Ovary (tissue), 7 donors: ENCODE measurements at regions not wholly inside any gene's neighbourhood (a gene's known extent, or its start where the extent isn't known, plus 50 kb on each side); places are given as distances from the start of the nearest gene placed in this dataset.
"Not testable (repeated sequence)": the region's sequence is repeated elsewhere in the genome, so short reads cannot be mapped to it uniquely, and the experiment has no call there.

Experiments
- DNase-seq, 5 donors: peaks; one replicate each; pipeline ENCODE4 v3.0.0-alpha.2; 2019 to 2020
- H3K27ac ChIP-seq, 2 donors: fragments of 200-600 bp; one replicate each; pipeline versions ENCODE4 v1.5.1 to v1.8.0; 2019 to 2022
- H3K27me3 ChIP-seq: fragments of 200-600 bp; one replicate; pipeline ENCODE4 v1.8.0; 2022
- H3K36me3 ChIP-seq: fragments of 200-600 bp; sonication (generic); one replicate; pipeline ENCODE4 v1.5.1; 2019
- H3K4me1 ChIP-seq: one replicate; pipeline ENCODE4 v1.8.1; 2013; ENCODE audit warnings: mild to moderate bottlenecking, moderate library complexity; ENCODE audit not compliant: insufficient read depth
- H3K4me3 ChIP-seq: fragments of 200-600 bp; sonication (generic); one replicate; pipeline ENCODE4 v1.5.1; 2017
- H3K9me3 ChIP-seq, 2 donors: fragments of 200-600 bp in 1 of 2; sonication (generic) in 1 of 2; one replicate each; pipeline versions ENCODE4 v1.5.1 to v1.8.1; 2013 to 2019; ENCODE audit warnings: mild to moderate bottlenecking in 1 of 2, moderate library complexity in 1 of 2
- EP300 ChIP-seq: sonication (generic); formaldehyde crosslinking; IDR thresholded peaks from one replicate; pipeline ENCODE4 v1.6.1; 2017; ENCODE audit warnings: antibody characterized with exemption
- POLR2A ChIP-seq: fragments of 450-650 bp; IDR thresholded peaks from one replicate; pipeline ENCODE4 v1.6.1; 2017; ENCODE audit warnings: antibody characterized with exemption, mild to moderate bottlenecking, moderate library complexity
- WGBS, 3 donors: extraction: QIAGEN DNeasy Blood & Tissue Kit in 1 of 3; methylation state at CpG; one replicate each; pipeline versions ENCODE4 v1.1.5 to v1.1.7; 2013 to 2017; 5-methylcytosine and 5-hydroxymethylcytosine counted together
- intact Hi-C, 4 donors: fragments of 100-400 bp; cut with DNase I; formaldehyde crosslinking; loops; one replicate each; pipeline versions ENCODE4 v1.11.0 to v1.15.1; 2022 to 2023
- TF ChIP-seq, protein P1 (sequence below), 3 donors: fragments of 450-650 bp in 2 of 3; fragments of 200-600 bp in 1 of 3; IDR thresholded peaks; one replicate each; pipeline versions ENCODE4 v1.5.1 to v1.8.0; 2016 to 2022; ENCODE audit warnings: antibody characterized with exemption in 3 of 3, mild to moderate bottlenecking in 1 of 3
- donor health status: DM: no; HTN: no; CAD: no; lungs with moderate emphysema.
- donor health status: DM: no; HTN: no; CAD: no.
- donor health status: Bipolar disorder and iron deficiency.
- donor health status: DM: no; HTN: no; CAD: no.
- donor health status: DM: yes; HTN: yes; CAD: no.

DNA sequence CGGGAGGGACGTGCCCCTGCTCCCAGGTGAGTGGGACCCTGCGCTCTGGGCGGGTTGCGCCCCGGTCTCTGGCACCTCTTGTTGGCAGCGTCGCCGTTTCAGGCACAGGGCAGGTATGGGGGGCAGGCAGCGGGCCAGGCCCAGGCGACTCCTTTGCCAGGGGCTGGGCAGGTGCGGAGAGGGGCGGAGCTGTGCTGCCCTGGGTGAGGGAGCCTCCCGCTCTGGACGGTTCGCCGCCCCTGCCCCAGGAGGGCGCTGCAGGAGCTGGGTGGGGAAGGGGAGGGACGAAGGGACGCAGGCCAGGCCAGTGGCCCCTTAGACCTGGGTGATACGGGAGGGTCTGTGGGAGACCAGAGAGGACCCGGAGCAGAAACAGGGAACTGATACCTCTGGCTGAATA, 663.9 kb upstream of the DEFB115 start:
- no peaks in the 10 kb centered on the region for H3K27me3 ChIP-seq
- H3K9me3 ChIP-seq = no peaks in the 10 kb centered on the region
- no peaks in the 10 kb centered on the region for H3K4me1 ChIP-seq
- H3K36me3 ChIP-seq = no peaks in the 10 kb centered on the region
- TF ChIP-seq EP300 (no peak), POLR2A (no peak)
- TF ChIP-seq, protein P1, sequence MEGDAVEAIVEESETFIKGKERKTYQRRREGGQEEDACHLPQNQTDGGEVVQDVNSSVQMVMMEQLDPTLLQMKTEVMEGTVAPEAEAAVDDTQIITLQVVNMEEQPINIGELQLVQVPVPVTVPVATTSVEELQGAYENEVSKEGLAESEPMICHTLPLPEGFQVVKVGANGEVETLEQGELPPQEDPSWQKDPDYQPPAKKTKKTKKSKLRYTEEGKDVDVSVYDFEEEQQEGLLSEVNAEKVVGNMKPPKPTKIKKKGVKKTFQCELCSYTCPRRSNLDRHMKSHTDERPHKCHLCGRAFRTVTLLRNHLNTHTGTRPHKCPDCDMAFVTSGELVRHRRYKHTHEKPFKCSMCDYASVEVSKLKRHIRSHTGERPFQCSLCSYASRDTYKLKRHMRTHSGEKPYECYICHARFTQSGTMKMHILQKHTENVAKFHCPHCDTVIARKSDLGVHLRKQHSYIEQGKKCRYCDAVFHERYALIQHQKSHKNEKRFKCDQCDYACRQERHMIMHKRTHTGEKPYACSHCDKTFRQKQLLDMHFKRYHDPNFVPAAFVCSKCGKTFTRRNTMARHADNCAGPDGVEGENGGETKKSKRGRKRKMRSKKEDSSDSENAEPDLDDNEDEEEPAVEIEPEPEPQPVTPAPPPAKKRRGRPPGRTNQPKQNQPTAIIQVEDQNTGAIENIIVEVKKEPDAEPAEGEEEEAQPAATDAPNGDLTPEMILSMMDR (IDR thresholded peaks at IDR 0.05) = no peak
- no peak for DNase-seq
- H3K4me3 ChIP-seq = no peak overlapping the region
- WGBS, 3 donors = 72 to 85% (median 75%) methylated on average over 22 of the region's 22 CpGs
- intact Hi-C loops = no loop called here
- no peak overlapping the region for H3K27ac ChIP-seq

DNA sequence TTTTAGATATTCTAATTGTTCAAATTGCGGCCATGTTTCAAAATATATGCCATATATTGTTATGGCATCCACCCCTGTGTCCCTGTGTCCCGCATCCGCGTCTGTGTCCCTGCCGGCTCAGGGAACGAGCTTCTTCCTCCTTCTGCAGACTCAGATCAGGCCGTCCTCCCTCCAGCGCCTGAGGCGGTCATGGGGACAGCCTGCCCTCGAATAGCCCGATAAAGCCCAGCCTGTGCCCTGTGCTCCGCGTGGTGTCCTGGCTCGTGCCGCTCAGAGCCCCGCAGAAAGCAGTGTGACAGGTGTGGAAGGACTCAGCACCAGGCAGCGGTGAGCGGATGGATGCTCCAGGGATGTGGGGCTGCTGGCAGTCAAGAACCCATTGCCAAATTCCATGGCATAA, 663.4 kb upstream of the DEFB115 start:
- Histone ChIP-seq H3K27me3 (no peaks in the 10 kb centered on the region), H3K4me1 (no peaks in the 10 kb centered on the region), H3K9me3 (no peaks in the 10 kb centered on the region), H3K27ac (no peak overlapping the region), H3K4me3 (no peak overlapping the region), H3K36me3 (no peaks in the 10 kb centered on the region)
- WGBS, 3 donors = 84 to 93% (median 87%) methylated on average over 17 to 18 of the region's 18 CpGs
- intact Hi-C loops = no loop called here
- TF ChIP-seq, protein P1 (IDR thresholded peaks at IDR 0.05) = no peak
- TF ChIP-seq EP300 (no peak), POLR2A (no peak)
- no peak for DNase-seq

- no peak overlapping the region for H3K27ac ChIP-seq
- no peak for DNase-seq
- H3K27me3 ChIP-seq = no peaks in the 10 kb centered on the region
- no peaks in the 10 kb centered on the region for H3K9me3 ChIP-seq
- H3K36me3 ChIP-seq = no peaks in the 10 kb centered on the region
- no peak overlapping the region for H3K4me3 ChIP-seq
- 80 to 91% (median 84%) methylated on average over 3 of the region's 3 CpGs for WGBS, 3 donors
- H3K4me1 ChIP-seq = no peaks in the 10 kb centered on the region
- no peak for TF ChIP-seq EP300
- TF ChIP-seq POLR2A = no peak
- TF ChIP-seq, protein P1 (IDR thresholded peaks at IDR 0.05) = no peak
- intact Hi-C loops = no loop called here
These were observed 661.8 kb upstream of the DEFB115 start for GRCh38 chr20:30595698-30596097.

DNA sequence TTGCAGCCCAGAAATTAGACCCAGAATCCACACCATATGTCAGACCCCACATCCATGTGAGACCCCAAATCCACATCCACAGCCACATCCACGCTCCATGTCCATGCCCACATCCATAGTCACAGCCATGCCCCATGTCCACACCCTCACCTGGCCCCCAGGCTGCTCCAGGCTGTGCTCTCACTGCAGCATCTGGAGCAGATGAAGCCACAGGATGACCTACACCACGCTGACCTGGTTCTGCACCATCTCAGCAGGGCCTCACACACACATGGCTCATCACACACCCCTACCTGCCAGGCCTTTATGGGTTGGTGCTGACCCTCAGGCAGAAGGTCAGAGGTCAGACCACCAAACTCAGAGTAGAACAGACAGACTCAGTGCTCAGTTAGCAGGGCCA, 660.0 kb upstream of the DEFB115 start:
- H3K27me3 ChIP-seq, H3K4me3 ChIP-seq, intact Hi-C loops, DNase-seq, H3K9me3 ChIP-seq, H3K4me1 ChIP-seq, H3K27ac ChIP-seq, H3K36me3 ChIP-seq: not testable (repeated sequence)
- WGBS, 3 donors = 40 to 51% (median 42%) methylated on average over 2 of the region's 2 CpGs

DNA sequence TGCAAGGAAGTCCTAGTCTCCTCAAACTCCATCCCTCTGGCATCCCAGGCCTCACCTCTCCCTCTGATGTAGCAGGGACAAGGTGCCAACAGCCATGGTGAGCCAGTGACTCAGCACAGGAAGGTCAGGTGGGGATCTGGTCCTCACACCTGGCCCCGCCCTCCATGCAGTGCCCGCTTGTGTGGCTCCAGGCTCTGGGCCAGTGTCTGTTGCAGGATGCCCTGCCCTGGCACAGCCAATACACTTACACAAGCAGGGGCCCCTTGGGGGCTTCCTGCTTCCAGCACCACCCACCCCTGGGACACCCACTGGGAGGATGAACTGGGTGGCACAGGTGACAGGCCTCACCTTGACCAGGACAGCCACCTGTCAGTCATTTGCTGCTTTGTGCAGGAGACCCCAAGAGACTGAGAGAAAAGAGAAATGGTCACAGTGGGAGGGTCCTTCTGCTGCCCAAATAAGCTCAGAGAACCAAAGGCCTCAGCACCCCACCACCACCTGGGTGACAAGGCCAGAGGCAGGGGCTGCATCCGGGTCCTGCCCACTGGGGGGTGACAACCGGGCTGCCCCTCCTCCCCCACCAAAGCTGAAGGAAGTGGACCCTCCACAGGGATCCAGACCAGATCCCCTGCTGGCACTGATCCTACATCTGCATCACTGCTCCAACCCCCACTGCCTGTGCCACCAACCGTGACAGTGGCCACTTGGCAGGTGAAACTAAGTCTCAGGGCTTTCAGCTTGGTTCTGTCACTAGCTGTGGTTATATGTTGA, 658.8 kb upstream of the DEFB115 start:
- H3K9me3 ChIP-seq = no peaks in the 10 kb centered on the region
- no peaks in the 10 kb centered on the region for H3K4me1 ChIP-seq
- H3K4me3 ChIP-seq = no peak overlapping the region
- no peak for DNase-seq
- H3K36me3 ChIP-seq = no peaks in the 10 kb centered on the region
- TF ChIP-seq, protein P1 (IDR thresholded peaks at IDR 0.05) = no peak
- TF ChIP-seq EP300 (no peak), POLR2A (no peak)
- intact Hi-C loops = no loop called here
- WGBS, 3 donors = 73 to 82% (median 77%) methylated on average over 5 of the region's 5 CpGs
- no peak overlapping the region for H3K27ac ChIP-seq
- no peaks in the 10 kb centered on the region for H3K27me3 ChIP-seq
